ENCODE measurements at regions not wholly inside any gene's neighbourhood (a gene's known extent, or its start where the extent isn't known, plus 50 kb on each side); places are given as distances from the start of the nearest gene placed in this dataset.

- no peaks in the 10 kb centered on the region for H3K36me3 ChIP-seq
- H3K4me3 ChIP-seq (ENCODE audit: low read depth, low read length), result no peak overlapping the region
- no peak for DNase-seq
- H3K9me3 ChIP-seq (ENCODE audit: severe bottlenecking), result no peaks in the 10 kb centered on the region
- peaks cover 75% of the 10 kb centered on the region for H3K27me3 ChIP-seq (ENCODE audit: insufficient read depth, low read depth, severe bottlenecking)
- H3K27ac ChIP-seq, result no peak overlapping the region
- TF ChIP-seq, protein P1, sequence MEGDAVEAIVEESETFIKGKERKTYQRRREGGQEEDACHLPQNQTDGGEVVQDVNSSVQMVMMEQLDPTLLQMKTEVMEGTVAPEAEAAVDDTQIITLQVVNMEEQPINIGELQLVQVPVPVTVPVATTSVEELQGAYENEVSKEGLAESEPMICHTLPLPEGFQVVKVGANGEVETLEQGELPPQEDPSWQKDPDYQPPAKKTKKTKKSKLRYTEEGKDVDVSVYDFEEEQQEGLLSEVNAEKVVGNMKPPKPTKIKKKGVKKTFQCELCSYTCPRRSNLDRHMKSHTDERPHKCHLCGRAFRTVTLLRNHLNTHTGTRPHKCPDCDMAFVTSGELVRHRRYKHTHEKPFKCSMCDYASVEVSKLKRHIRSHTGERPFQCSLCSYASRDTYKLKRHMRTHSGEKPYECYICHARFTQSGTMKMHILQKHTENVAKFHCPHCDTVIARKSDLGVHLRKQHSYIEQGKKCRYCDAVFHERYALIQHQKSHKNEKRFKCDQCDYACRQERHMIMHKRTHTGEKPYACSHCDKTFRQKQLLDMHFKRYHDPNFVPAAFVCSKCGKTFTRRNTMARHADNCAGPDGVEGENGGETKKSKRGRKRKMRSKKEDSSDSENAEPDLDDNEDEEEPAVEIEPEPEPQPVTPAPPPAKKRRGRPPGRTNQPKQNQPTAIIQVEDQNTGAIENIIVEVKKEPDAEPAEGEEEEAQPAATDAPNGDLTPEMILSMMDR (IDR thresholded peaks at IDR 0.05; ENCODE audit: low read depth, low read length), result no peak
Observed at GRCh38 chr21:27382404-27382803, 415.5 kb upstream of the ADAMTS5 start.

DNA sequence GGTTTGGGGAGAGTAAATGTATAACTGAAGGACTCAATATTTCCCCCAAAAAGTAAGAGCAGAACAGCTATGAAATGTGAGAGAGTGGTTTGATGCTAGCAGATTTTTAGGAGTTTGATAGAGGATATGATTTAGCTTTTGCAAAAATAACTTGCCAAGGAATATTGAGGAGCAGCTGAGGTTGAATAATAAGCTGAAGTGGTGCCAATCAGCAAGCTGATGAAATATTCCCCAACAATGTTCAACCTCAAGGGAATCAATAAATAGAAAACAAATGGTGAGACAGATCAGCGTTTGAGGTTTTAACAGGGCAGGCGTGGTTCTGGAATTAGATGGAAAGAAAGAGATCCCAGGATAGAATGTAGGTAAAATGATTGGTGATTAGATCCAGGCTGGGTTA lies 413.4 kb upstream of the ADAMTS5 start:
- H3K36me3 ChIP-seq, result no peaks in the 10 kb centered on the region
- TF ChIP-seq, protein P1 (IDR thresholded peaks at IDR 0.05; ENCODE audit: low read depth, low read length), result no peak
- H3K27me3 ChIP-seq (ENCODE audit: insufficient read depth, low read depth, severe bottlenecking), result peaks cover 69% of the 10 kb centered on the region

DNA sequence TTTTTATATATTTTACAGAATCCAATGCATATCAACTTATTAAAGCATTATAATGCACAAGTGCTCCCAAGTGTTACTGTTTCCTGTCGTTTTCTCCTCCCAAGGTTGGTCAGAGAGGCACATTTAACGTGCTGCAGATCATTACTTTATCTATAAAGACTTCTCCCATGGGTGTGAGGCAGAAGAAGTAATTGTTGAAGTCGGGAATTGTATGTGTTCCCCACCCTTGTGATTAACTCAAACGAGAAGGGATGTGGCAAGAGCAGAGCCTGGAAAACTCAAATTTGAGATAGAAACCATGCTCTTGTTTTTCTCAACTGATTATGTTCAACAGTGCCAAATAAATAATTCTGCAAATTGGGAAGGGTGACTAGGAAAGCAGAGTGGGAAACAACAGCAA lies 412.5 kb upstream of the ADAMTS5 start:
- Histone ChIP-seq H3K9me3 (ENCODE audit: severe bottlenecking) (no peaks in the 10 kb centered on the region), H3K36me3 (no peaks in the 10 kb centered on the region), H3K27ac (no peak overlapping the region), H3K4me3 (ENCODE audit: low read depth, low read length) (no peak overlapping the region), H3K27me3 (ENCODE audit: insufficient read depth, low read depth, severe bottlenecking) (peaks cover 71% of the 10 kb centered on the region)
- no peak for DNase-seq
- TF ChIP-seq, protein P1 (IDR thresholded peaks at IDR 0.05; ENCODE audit: low read depth, low read length), result no peak

More for the DNA sequence above, 413.4 kb upstream of the ADAMTS5 start:
- H3K9me3 ChIP-seq (ENCODE audit: severe bottlenecking), result no peaks in the 10 kb centered on the region
- H3K4me3 ChIP-seq (ENCODE audit: low read depth, low read length), result no peak overlapping the region
- DNase-seq, result no peak
- H3K27ac ChIP-seq, result no peak overlapping the region

DNA sequence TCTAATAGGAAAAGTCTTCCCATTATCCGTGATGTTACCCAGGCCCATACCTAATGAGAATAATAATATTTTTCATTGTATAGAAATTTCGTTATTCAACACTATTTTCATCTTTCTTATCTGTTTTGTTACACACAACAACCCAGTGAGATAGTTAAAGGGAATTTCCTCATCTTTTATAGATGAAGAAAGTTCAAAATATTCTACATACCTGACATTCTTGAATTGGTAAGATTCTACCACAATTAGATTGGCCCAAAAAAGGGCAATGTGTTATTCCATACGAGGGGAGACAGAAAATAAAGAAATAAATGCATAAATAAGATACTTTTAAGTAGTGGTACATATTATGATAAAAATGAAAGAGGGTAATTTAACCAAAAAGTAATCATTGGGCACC lies 405.5 kb upstream of the ADAMTS5 start:
- TF ChIP-seq, protein P1 (IDR thresholded peaks at IDR 0.05; ENCODE audit: low read depth, low read length), result no peak
- no peak overlapping the region for H3K27ac ChIP-seq
- DNase-seq, result no peak
- H3K9me3 ChIP-seq (ENCODE audit: severe bottlenecking), result no peaks in the 10 kb centered on the region
- H3K27me3 ChIP-seq (ENCODE audit: insufficient read depth, low read depth, severe bottlenecking), result peaks cover 55% of the 10 kb centered on the region
- H3K4me3 ChIP-seq (ENCODE audit: low read depth, low read length), result no peak overlapping the region
- H3K36me3 ChIP-seq, result no peaks in the 10 kb centered on the region

- Histone ChIP-seq H3K27me3 (ENCODE audit: insufficient read depth, low read depth, severe bottlenecking) (peaks cover 55% of the 10 kb centered on the region), H3K9me3 (ENCODE audit: severe bottlenecking) (no peaks in the 10 kb centered on the region), H3K4me3 (ENCODE audit: low read depth, low read length) (no peak overlapping the region), H3K36me3 (no peaks in the 10 kb centered on the region), H3K27ac (no peak overlapping the region)
- DNase-seq, result no peak
- TF ChIP-seq, protein P1 (IDR thresholded peaks at IDR 0.05; ENCODE audit: low read depth, low read length), result no peak
Observed at GRCh38 chr21:27371975-27372331, 405.1 kb upstream of the ADAMTS5 start.
